H1 (cell line): ENCODE measurements at regions not wholly inside any gene's neighbourhood (a gene's known extent, or its start where the extent isn't known, plus 50 kb on each side); places are given as distances from the start of the nearest gene placed in this dataset.

ENCODE experiments used
- CTCF ChIA-PET: fragments of 300-600 bp; sonication (Branson Sonifier 250); formaldehyde crosslinking; loops from one replicate; lab custom pipeline; 2021; ENCODE audit not compliant: partially characterized antibody; lab: Charles Lee
- POLR2A ChIA-PET: fragments of 300-600 bp; sonication (Branson Sonifier 250); formaldehyde crosslinking; loops from one replicate; lab custom pipeline; 2021; ENCODE audit warnings: inconsistent platforms; ENCODE audit not compliant: partially characterized antibody; lab: Charles Lee
- DNase-seq, 2 experiments: peaks; one replicate each; pipeline versions ENCODE4 v3.0.0 to v3.0.0-alpha.2; 2010 to 2022; ENCODE audit warnings: low spot score in 2 of 2, low read depth in 1 of 2, mixed read lengths in 1 of 2
- FAIRE-seq: peaks from 2 replicates; lab custom pipeline; 2011; peaks lifted over from hg19 to GRCh38; lab: Jason Lieb, UNC
- H2AFZ ChIP-seq: 2 replicates; pipeline ENCODE4 v1.8.1; 2012; ENCODE audit warnings: low read length, inconsistent platforms
- H2AK5ac ChIP-seq: 2 replicates; pipeline ENCODE4 v1.6.1; 2013; ENCODE audit warnings: low read depth, low read length
- H2BK120ac ChIP-seq: replicated peaks from 2 replicates; pipeline ENCODE3; 2013; ENCODE audit warnings: low read depth, low read length, inconsistent platforms
- H2BK12ac ChIP-seq: 2 replicates; pipeline ENCODE4 v1.6.1; 2013; ENCODE audit warnings: low read depth, low read length
- H2BK15ac ChIP-seq: 2 replicates; pipeline ENCODE4 v1.6.1; 2013; ENCODE audit warnings: low read length
- H2BK20ac ChIP-seq: 2 replicates; pipeline ENCODE4 v1.6.1; 2013; ENCODE audit warnings: low read length
- H2BK5ac ChIP-seq: 2 replicates; pipeline ENCODE4 v1.6.1; 2013; ENCODE audit warnings: low read depth, low read length
- H3K14ac ChIP-seq: 2 replicates; pipeline ENCODE4 v1.6.1; 2013; ENCODE audit warnings: inconsistent platforms; ENCODE audit not compliant: insufficient read length
- H3K18ac ChIP-seq: 2 replicates; pipeline ENCODE4 v1.6.1; 2013; ENCODE audit warnings: low read length; ENCODE audit errors: extremely low read depth
- H3K23ac ChIP-seq: 2 replicates; pipeline ENCODE4 v1.6.1; 2013; ENCODE audit warnings: inconsistent platforms; ENCODE audit not compliant: insufficient read length
- H3K23me2 ChIP-seq: 2 replicates; pipeline ENCODE4 v1.6.1; 2013; ENCODE audit warnings: low read depth, low read length
- H3K27ac ChIP-seq: 2 replicates; pipeline ENCODE4 v1.6.1; 2011; ENCODE audit warnings: low read depth, low read length, inconsistent platforms
- H3K27me3 ChIP-seq, 4 experiments: replicated peaks in 1 of 4; 1 replicate in 1 of 4; 2 replicates in 3 of 4; pipeline versions ENCODE4 v1.6.1 to v1.8.1; 2011 to 2013; ENCODE audit warnings: low read length in 3 of 4, mild to moderate bottlenecking in 3 of 4, inconsistent platforms in 2 of 4, mixed read lengths in 2 of 4, moderate library complexity in 1 of 4; ENCODE audit not compliant: control insufficient read depth in 3 of 4, insufficient read depth in 3 of 4; ENCODE audit errors: extremely low read depth in 1 of 4
- H3K36me3 ChIP-seq, 4 experiments: 2 replicates each; pipeline versions ENCODE4 v1.6.1 to v1.8.1; 2011 to 2013; ENCODE audit warnings: mild to moderate bottlenecking in 4 of 4, low read length in 3 of 4, moderate library complexity in 2 of 4, control low read depth in 1 of 4, inconsistent platforms in 1 of 4; ENCODE audit not compliant: insufficient read depth in 4 of 4, control insufficient read depth in 2 of 4
- H3K4ac ChIP-seq: replicated peaks from 2 replicates; pipeline ENCODE3; 2013; ENCODE audit warnings: low read length, low read depth, mixed read lengths, inconsistent platforms; ENCODE audit not compliant: insufficient read length
- H3K4me1 ChIP-seq, 4 experiments: replicated peaks in 1 of 4; 1 replicate in 1 of 4; 2 replicates in 3 of 4; pipeline versions ENCODE4 v1.6.1 to v1.8.1; 2011 to 2013; ENCODE audit warnings: low read length in 3 of 4, inconsistent platforms in 2 of 4, mixed read lengths in 1 of 4; ENCODE audit not compliant: insufficient read depth in 4 of 4, control insufficient read depth in 3 of 4
- H3K4me2 ChIP-seq, 2 experiments: 2 replicates each; pipeline versions ENCODE4 v1.6.1 to v1.8.1; 2011 to 2013; ENCODE audit warnings: low read depth in 2 of 2, low read length in 2 of 2, control low read depth in 1 of 2, inconsistent platforms in 1 of 2, mild to moderate bottlenecking in 1 of 2; ENCODE audit not compliant: insufficient read depth in 1 of 2
- H3K4me3 ChIP-seq, 4 experiments: fragments of 200-600, 300-600 bp in 1 of 4; sonication (generic), shearing (Covaris generic), sonication (Bioruptor Twin) in 1 of 4; 2 replicates each; pipeline versions ENCODE4 v1.5.1 to v1.8.1; 2011 to 2016; ENCODE audit warnings: low read length in 4 of 4, low read depth in 3 of 4, control low read depth in 2 of 4, inconsistent platforms in 2 of 4, mild to moderate bottlenecking in 2 of 4, mixed read lengths in 1 of 4, moderate library complexity in 1 of 4; ENCODE audit not compliant: insufficient read depth in 2 of 4; ENCODE audit errors: extremely low read depth in 1 of 4
- H3K56ac ChIP-seq: replicated peaks from 2 replicates; pipeline ENCODE3; 2013; ENCODE audit warnings: low read depth, mild to moderate bottlenecking, mixed read lengths, low read length, inconsistent platforms; ENCODE audit not compliant: insufficient read length
- H3K79me1 ChIP-seq: 2 replicates; pipeline ENCODE4 v1.6.1; 2013; ENCODE audit warnings: low read depth, low read length, control low read depth
- H3K79me2 ChIP-seq, 2 experiments: 2 replicates each; pipeline versions ENCODE4 v1.6.1 to v1.8.1; 2012 to 2013; ENCODE audit warnings: low read length in 2 of 2, mild to moderate bottlenecking in 2 of 2, inconsistent platforms in 1 of 2; ENCODE audit not compliant: insufficient read depth in 2 of 2, control insufficient read depth in 1 of 2
- H3K9ac ChIP-seq, 4 experiments: replicated peaks in 1 of 4; 1 replicate in 1 of 4; 2 replicates in 3 of 4; pipeline versions ENCODE4 v1.6.1 to v1.8.1; 2011 to 2013; ENCODE audit warnings: low read depth in 3 of 4, low read length in 3 of 4, control low read depth in 2 of 4, mild to moderate bottlenecking in 2 of 4, moderate library complexity in 2 of 4, inconsistent platforms in 1 of 4; ENCODE audit errors: extremely low read depth in 1 of 4
- H3K9me3 ChIP-seq, 2 experiments: 2 replicates each; pipeline versions ENCODE4 v1.6.1 to v1.8.1; 2012 to 2013; ENCODE audit warnings: mild to moderate bottlenecking in 2 of 2, moderate library complexity in 2 of 2, control low read depth in 1 of 2, inconsistent platforms in 1 of 2, low read depth in 1 of 2, low read length in 1 of 2, mixed read lengths in 1 of 2; ENCODE audit not compliant: insufficient read depth in 2 of 2
- H4K20me1 ChIP-seq, 2 experiments: replicated peaks in 1 of 2; 2 replicates each; pipeline versions ENCODE3 to v1.8.1; 2011 to 2013; ENCODE audit warnings: inconsistent platforms in 2 of 2, low read length in 2 of 2, mild to moderate bottlenecking in 1 of 2; ENCODE audit not compliant: insufficient read depth in 2 of 2, control insufficient read depth in 1 of 2
- H4K5ac ChIP-seq: 2 replicates; pipeline ENCODE4 v1.6.1; 2013; ENCODE audit warnings: low read length, low read depth, mixed read lengths, inconsistent platforms; ENCODE audit not compliant: insufficient read length
- H4K8ac ChIP-seq: 2 replicates; pipeline ENCODE4 v1.8.0; 2013; ENCODE audit warnings: mild to moderate bottlenecking, moderate library complexity, low read length, inconsistent platforms; ENCODE audit not compliant: insufficient read depth; ENCODE audit errors: extremely low read depth
- H4K91ac ChIP-seq: replicated peaks from 2 replicates; pipeline ENCODE3; 2013; ENCODE audit warnings: low read length, mixed read lengths, inconsistent platforms; ENCODE audit not compliant: insufficient read length
- CBX5 ChIP-seq: fragments of 300-800, 300-1000 bp; sonication (generic); IDR thresholded peaks from 2 replicates; pipeline ENCODE4 v1.7.1; 2016; ENCODE audit warnings: antibody characterized with exemption, low read length, low read depth
- CTBP2 ChIP-seq: IDR thresholded peaks from 2 replicates; pipeline ENCODE4 v1.7.0; 2011; ENCODE audit warnings: borderline replicate concordance, mild to moderate bottlenecking, moderate library complexity, mixed read lengths, low read length; ENCODE audit not compliant: insufficient read depth, insufficient read length
- EZH2 ChIP-seq: fragments of 200-600 bp; sonication (generic); IDR thresholded peaks from 2 replicates; pipeline ENCODE4 v1.7.1; 2012; ENCODE audit warnings: low read depth, mild to moderate bottlenecking, moderate library complexity, low read length, inconsistent platforms; ENCODE audit not compliant: severe bottlenecking
- FOSL1 ChIP-seq: IDR thresholded peaks from 2 replicates; pipeline ENCODE4 v1.6.1; 2011; ENCODE audit warnings: mild to moderate bottlenecking, low read depth, low read length, moderate library complexity; ENCODE audit not compliant: insufficient read depth
- GABPA ChIP-seq: IDR thresholded peaks from 2 replicates; pipeline ENCODE4 v1.6.1; 2011; ENCODE audit warnings: mild to moderate bottlenecking, low read length, moderate library complexity, borderline replicate concordance; ENCODE audit not compliant: insufficient read depth
- HDAC6 ChIP-seq: IDR thresholded peaks from one replicate; pipeline ENCODE4 v1.7.1; 2012; ENCODE audit warnings: low read depth, mild to moderate bottlenecking, inconsistent platforms, low read length, moderate library complexity
- JUN ChIP-seq: IDR thresholded peaks from 2 replicates; pipeline ENCODE4 v1.6.1; 2011; ENCODE audit warnings: low read depth, mild to moderate bottlenecking, improper control_type of control experiment, low read length
- NANOG ChIP-seq: IDR thresholded peaks from 2 replicates; pipeline ENCODE4 v1.6.1; 2011; ENCODE audit warnings: low read length, low read depth, mild to moderate bottlenecking, inconsistent platforms; ENCODE audit not compliant: insufficient read depth, poor library complexity, severe bottlenecking
- RNF2 ChIP-seq: fragments of 200-900, 300-1000 bp; sonication (generic); IDR thresholded peaks from 2 replicates; pipeline ENCODE4 v1.7.1; 2016; ENCODE audit warnings: borderline replicate concordance, low read depth, mild to moderate bottlenecking, antibody characterized with exemption, low read length; ENCODE audit not compliant: poor library complexity, severe bottlenecking; ENCODE audit errors: missing control alignments
- RXRA ChIP-seq: IDR thresholded peaks from 2 replicates; pipeline ENCODE4 v1.6.1; 2011; ENCODE audit warnings: low read depth, mild to moderate bottlenecking, low read length, moderate library complexity; ENCODE audit not compliant: insufficient read depth
- SP1 ChIP-seq: IDR thresholded peaks from 2 replicates; pipeline ENCODE4 v1.6.1; 2011; ENCODE audit warnings: low read depth, low read length
- SP4 ChIP-seq: IDR thresholded peaks from 2 replicates; pipeline ENCODE4 v1.6.1; 2012; ENCODE audit warnings: low read length, inconsistent platforms
- TEAD4 ChIP-seq: IDR thresholded peaks from 2 replicates; pipeline ENCODE4 v1.6.1; 2012; ENCODE audit warnings: low read depth, low read length, inconsistent platforms, mixed read lengths
- WGBS, 2 experiments: shearing (Covaris generic) in 1 of 2; methylation state at CpG; one replicate each; pipeline versions ENCODE4 v1.1.6 to v1.1.7; 2013 to 2015; ENCODE audit warnings: low lambda C conversion rate in 2 of 2, mixed read lengths in 2 of 2, inconsistent platforms in 1 of 2, low coverage in 1 of 2, missing lambda C conversion rate in 1 of 2; ENCODE audit not compliant: insufficient replicate concordance in 2 of 2, insufficient coverage in 1 of 2, insufficient read length in 1 of 2; ENCODE audit errors: extremely low coverage in 1 of 2, missing lambda C conversion rate in 1 of 2; 5-methylcytosine and 5-hydroxymethylcytosine counted together

DNA sequence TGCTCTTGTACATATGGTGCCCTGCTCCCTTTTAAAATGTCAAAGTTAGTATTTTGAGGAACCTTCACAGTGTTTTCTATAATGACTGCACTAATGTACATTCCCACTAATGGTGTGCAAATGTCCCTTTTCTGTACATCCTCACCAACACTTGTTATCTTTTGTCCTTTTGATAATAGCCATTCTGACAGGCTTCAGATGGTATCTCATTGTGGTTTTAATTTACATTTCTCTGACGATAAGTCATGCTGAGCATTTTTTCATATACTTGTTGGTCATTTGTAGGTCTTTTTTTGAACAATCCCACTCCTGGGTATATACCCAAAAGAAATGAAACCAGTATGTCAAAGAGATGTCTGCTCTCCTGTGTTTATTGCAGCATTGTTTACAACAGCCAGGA lies 268.3 kb downstream of the FBXO15 start:
- H3K79me2 ChIP-seq = no peaks in the 10 kb centered on the region
- ChIA-PET POLR2A (no interaction called here), CTCF (interaction anchor here (1.0 kb wide), 1 partner anchor 36 kb away, joined by 4 read pairs; no protein-coding TSS in a partner anchor)
- DNase-seq = no peak
- H4K20me1 ChIP-seq = no peaks in the 10 kb centered on the region
- TF ChIP-seq GABPA = no peak
- no peak for TF ChIP-seq CBX5
- no peak for TF ChIP-seq TEAD4
- TF ChIP-seq EZH2 = no peak
- no peak for TF ChIP-seq CTBP2
- TF ChIP-seq SP1 = no peak
- TF ChIP-seq HDAC6 = no peak
- no peak for TF ChIP-seq FOSL1
- no peak for TF ChIP-seq RNF2
- TF ChIP-seq JUN = no peak
- no peak for TF ChIP-seq NANOG
- no peak for TF ChIP-seq SP4
- no peak for TF ChIP-seq RXRA
- WGBS, 2 experiments = 92% methylated on average over 1 of the region's 1 CpG; no CpG with 5 or more reads in 1 of the 2 experiments
- no peak overlapping the region for H3K56ac ChIP-seq
- H3K9ac ChIP-seq = no peak overlapping the region
- H3K4me3 ChIP-seq = no peak overlapping the region
- H3K27ac ChIP-seq = no peak overlapping the region
- H3K36me3 ChIP-seq = no peaks in the 10 kb centered on the region
- no peaks in the 10 kb centered on the region for H3K79me1 ChIP-seq
- H3K4me1 ChIP-seq = no peaks in the 10 kb centered on the region
- H2BK20ac ChIP-seq = no peak overlapping the region
- no peak overlapping the region for H2AK5ac ChIP-seq
- H3K27me3 ChIP-seq = no peaks in the 10 kb centered on the region
- H3K23ac ChIP-seq = no peak overlapping the region
- H3K4ac ChIP-seq = no peak overlapping the region
- no peak overlapping the region for H3K14ac ChIP-seq
- H4K91ac ChIP-seq = no peak overlapping the region
- H2BK15ac ChIP-seq = no peak overlapping the region
- no peak overlapping the region for H2BK120ac ChIP-seq
- H3K4me2 ChIP-seq = no peak overlapping the region
- H2AFZ ChIP-seq = no peak overlapping the region
- H3K23me2 ChIP-seq = no peaks in the 10 kb centered on the region
- H4K5ac ChIP-seq = no peak overlapping the region
- no peak overlapping the region for H2BK12ac ChIP-seq
- H3K9me3 ChIP-seq = 0 out of 4 replicates have a peak, but pooled peaks cover 0 to 2% of the 10 kb centered on the region in 2 experiments
- H4K8ac ChIP-seq = no peak overlapping the region
- H3K18ac ChIP-seq = no peak overlapping the region
- FAIRE-seq = no peak
- no peak overlapping the region for H2BK5ac ChIP-seq
